Colonic mucosa (tissue), 4 donors: ENCODE measurements at regions not wholly inside any gene's neighbourhood (a gene's known extent, or its start where the extent isn't known, plus 50 kb on each side); places are given as distances from the start of the nearest gene placed in this dataset.

ENCODE experiments used
- DNase-seq: peaks from one replicate; pipeline ENCODE4 v3.0.0-alpha.2; 2020
- H3K27ac ChIP-seq: fragments of 200-600 bp; one replicate; pipeline ENCODE4 v1.8.0; 2021
- H3K27me3 ChIP-seq: fragments of 200-600 bp; one replicate; pipeline ENCODE4 v1.8.0; 2021
- H3K36me3 ChIP-seq: fragments of 200-600 bp; one replicate; pipeline ENCODE4 v1.8.0; 2021
- H3K4me1 ChIP-seq: fragments of 200-600 bp; one replicate; pipeline ENCODE4 v1.8.0; 2021; ENCODE audit warnings: mild to moderate bottlenecking
- H3K4me3 ChIP-seq: fragments of 200-600 bp; one replicate; pipeline ENCODE4 v1.8.0; 2021
- H3K9ac ChIP-seq, 2 donors: one replicate each; pipeline ENCODE4 v1.7.0; 2013; ENCODE audit warnings: control low read depth in 2 of 2, low read depth in 2 of 2, low read length in 2 of 2
- H3K9me3 ChIP-seq: fragments of 200-600 bp; one replicate; pipeline ENCODE4 v1.8.0; 2021
- intact Hi-C: fragments of 100-400 bp; cut with DNase I; formaldehyde crosslinking; loops from one replicate; pipeline ENCODE4 v1.14.1; 2022
- TF ChIP-seq, protein P1 (sequence below): fragments of 200-600 bp; IDR thresholded peaks from one replicate; pipeline ENCODE4 v1.8.0; 2022; ENCODE audit warnings: antibody characterized with exemption, mild to moderate bottlenecking
- donor health status: healthy.
- donor health status: DM: no; HTN: no; CAD: no.
- donor health status: DM: no; HTN: no; CAD: no.

DNA sequence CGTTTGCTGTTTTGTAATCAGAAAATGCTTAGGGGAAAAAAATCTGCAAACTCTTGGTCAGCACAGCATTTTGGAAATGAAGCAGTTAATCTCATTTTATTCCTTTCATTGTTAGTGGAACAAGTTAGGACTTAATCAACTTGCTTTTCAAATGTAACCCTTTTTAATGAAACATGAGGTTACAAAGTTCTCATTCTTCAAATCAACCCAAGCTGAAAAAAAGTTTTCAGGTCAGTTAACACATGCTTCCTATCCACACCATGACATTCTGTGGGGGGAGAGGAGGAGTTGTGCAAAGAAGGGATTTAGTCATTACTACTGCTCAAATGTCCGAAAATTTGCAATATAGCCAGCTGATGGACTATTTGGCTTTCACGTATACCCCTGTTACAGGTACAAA is 283.2 kb upstream of the LYPLAL1 start:
- Histone ChIP-seq H3K4me1 (no peaks in the 10 kb centered on the region), H3K27me3 (no peaks in the 10 kb centered on the region), H3K9me3 (no peaks in the 10 kb centered on the region), H3K4me3 (no peak overlapping the region), H3K9ac (no peak overlapping the region), H3K27ac (no peak overlapping the region), H3K36me3 (no peaks in the 10 kb centered on the region)
- no peak for DNase-seq
- intact Hi-C loops = no loop called here
- TF ChIP-seq, protein P1, sequence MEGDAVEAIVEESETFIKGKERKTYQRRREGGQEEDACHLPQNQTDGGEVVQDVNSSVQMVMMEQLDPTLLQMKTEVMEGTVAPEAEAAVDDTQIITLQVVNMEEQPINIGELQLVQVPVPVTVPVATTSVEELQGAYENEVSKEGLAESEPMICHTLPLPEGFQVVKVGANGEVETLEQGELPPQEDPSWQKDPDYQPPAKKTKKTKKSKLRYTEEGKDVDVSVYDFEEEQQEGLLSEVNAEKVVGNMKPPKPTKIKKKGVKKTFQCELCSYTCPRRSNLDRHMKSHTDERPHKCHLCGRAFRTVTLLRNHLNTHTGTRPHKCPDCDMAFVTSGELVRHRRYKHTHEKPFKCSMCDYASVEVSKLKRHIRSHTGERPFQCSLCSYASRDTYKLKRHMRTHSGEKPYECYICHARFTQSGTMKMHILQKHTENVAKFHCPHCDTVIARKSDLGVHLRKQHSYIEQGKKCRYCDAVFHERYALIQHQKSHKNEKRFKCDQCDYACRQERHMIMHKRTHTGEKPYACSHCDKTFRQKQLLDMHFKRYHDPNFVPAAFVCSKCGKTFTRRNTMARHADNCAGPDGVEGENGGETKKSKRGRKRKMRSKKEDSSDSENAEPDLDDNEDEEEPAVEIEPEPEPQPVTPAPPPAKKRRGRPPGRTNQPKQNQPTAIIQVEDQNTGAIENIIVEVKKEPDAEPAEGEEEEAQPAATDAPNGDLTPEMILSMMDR = no peak

GRCh38 chr1:218891577-218891976 is 282.1 kb upstream of the LYPLAL1 start:
- H3K9me3 ChIP-seq = no peaks in the 10 kb centered on the region
- no peaks in the 10 kb centered on the region for H3K36me3 ChIP-seq
- no peaks in the 10 kb centered on the region for H3K4me1 ChIP-seq
- no peak overlapping the region for H3K4me3 ChIP-seq
- H3K9ac ChIP-seq = no peak overlapping the region
- TF ChIP-seq, protein P1 = no peak
- DNase-seq = no peak
- no peaks in the 10 kb centered on the region for H3K27me3 ChIP-seq
- H3K27ac ChIP-seq = no peak overlapping the region
- intact Hi-C loops = no loop called here

GRCh38 chr1:218895064-218895587 is 278.6 kb upstream of the LYPLAL1 start:
- H3K27ac ChIP-seq = no peak overlapping the region
- no peak overlapping the region for H3K9ac ChIP-seq
- no peaks in the 10 kb centered on the region for H3K27me3 ChIP-seq
- TF ChIP-seq, protein P1 = no peak
- no peaks in the 10 kb centered on the region for H3K4me1 ChIP-seq
- H3K36me3 ChIP-seq = no peaks in the 10 kb centered on the region
- H3K9me3 ChIP-seq = no peaks in the 10 kb centered on the region
- intact Hi-C loops = no loop called here
- no peak for DNase-seq
- H3K4me3 ChIP-seq = no peak overlapping the region

GRCh38 chr1:218896202-218896601 is 277.5 kb upstream of the LYPLAL1 start:
- H3K27me3 ChIP-seq = no peaks in the 10 kb centered on the region
- H3K27ac ChIP-seq = no peak overlapping the region
- no peaks in the 10 kb centered on the region for H3K36me3 ChIP-seq
- DNase-seq = no peak
- TF ChIP-seq, protein P1 = no peak
- intact Hi-C loops = no loop called here
- no peak overlapping the region for H3K9ac ChIP-seq
- no peaks in the 10 kb centered on the region for H3K9me3 ChIP-seq
- no peak overlapping the region for H3K4me3 ChIP-seq
- H3K4me1 ChIP-seq = no peaks in the 10 kb centered on the region

DNA sequence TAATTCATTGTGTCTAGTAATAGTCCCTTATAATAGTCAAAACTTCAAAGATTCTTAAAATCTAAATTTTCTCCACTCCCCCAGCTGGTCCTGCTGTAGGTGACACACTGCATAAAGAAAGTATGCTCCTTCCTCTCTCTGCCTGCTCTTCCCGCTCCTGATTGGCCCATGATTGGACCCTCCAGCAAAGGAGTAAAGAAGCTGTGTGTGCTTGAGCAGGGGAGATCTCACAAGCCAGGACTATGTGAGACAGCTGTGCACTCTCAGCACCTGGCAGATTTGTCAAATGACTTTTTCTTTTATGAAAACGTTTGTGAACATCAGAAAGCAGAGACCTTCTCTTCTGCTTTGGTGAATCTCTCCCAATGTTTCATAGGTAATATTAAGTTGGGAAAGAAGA is 274.8 kb upstream of the LYPLAL1 start:
- H3K9me3 ChIP-seq = no peaks in the 10 kb centered on the region
- intact Hi-C loops = no loop called here
- H3K4me3 ChIP-seq = no peak overlapping the region
- no peaks in the 10 kb centered on the region for H3K27me3 ChIP-seq
- H3K9ac ChIP-seq = no peak overlapping the region
- TF ChIP-seq, protein P1 = no peak
- no peaks in the 10 kb centered on the region for H3K36me3 ChIP-seq
- no peak for DNase-seq
- no peaks in the 10 kb centered on the region for H3K4me1 ChIP-seq
- no peak overlapping the region for H3K27ac ChIP-seq
